Liver (tissue), 3 donors: ENCODE measurements at regions not wholly inside any gene's neighbourhood (a gene's known extent, or its start where the extent isn't known, plus 50 kb on each side); places are given as distances from the start of the nearest gene placed in this dataset.

ENCODE experiments used
- ATF3 ChIP-seq: IDR thresholded peaks from 2 replicates; pipeline ENCODE4 v1.6.1; 2016; ENCODE audit warnings: antibody characterized with exemption
- EGR1 ChIP-seq, 2 donors: IDR thresholded peaks; 2 replicates each; pipeline ENCODE4 v1.6.1; 2016 to 2018; ENCODE audit warnings: antibody characterized with exemption in 2 of 2, low read depth in 2 of 2
- FOXA1 ChIP-seq: IDR thresholded peaks from 2 replicates; pipeline ENCODE4 v1.6.1; 2016; ENCODE audit warnings: antibody characterized with exemption
- FOXA2 ChIP-seq: IDR thresholded peaks from 2 replicates; pipeline ENCODE4 v1.6.1; 2016; ENCODE audit warnings: antibody characterized with exemption
- RAD21 ChIP-seq, 2 donors: IDR thresholded peaks; 2 replicates each; pipeline ENCODE4 v1.6.1; 2016; ENCODE audit warnings: antibody characterized with exemption in 2 of 2, mild to moderate bottlenecking in 2 of 2
- REST ChIP-seq: IDR thresholded peaks from 2 replicates; pipeline ENCODE4 v1.6.1; 2016; ENCODE audit warnings: antibody characterized with exemption, mild to moderate bottlenecking
- SP1 ChIP-seq: IDR thresholded peaks from 2 replicates; pipeline ENCODE4 v1.6.1; 2018; ENCODE audit warnings: antibody characterized with exemption, mild to moderate bottlenecking
- TAF1 ChIP-seq: conservative IDR thresholded peaks from 2 replicates; pipeline ENCODE4 v1.6.1; 2016; ENCODE audit warnings: antibody characterized with exemption, mild to moderate bottlenecking
- YY1 ChIP-seq: IDR thresholded peaks from 2 replicates; pipeline ENCODE4 v1.6.1; 2016; ENCODE audit warnings: antibody characterized with exemption, mild to moderate bottlenecking
- TF ChIP-seq, protein P1 (sequence below): fragments of 150-350 bp; IDR thresholded peaks from 2 replicates; pipeline ENCODE4 v1.5.1; 2017; ENCODE audit warnings: improper control_type of control experiment, low read depth, low read length; ENCODE audit not compliant: missing input control
- donor health status: healthy.
- donor health status: healthy.

- TF ChIP-seq, protein P1, sequence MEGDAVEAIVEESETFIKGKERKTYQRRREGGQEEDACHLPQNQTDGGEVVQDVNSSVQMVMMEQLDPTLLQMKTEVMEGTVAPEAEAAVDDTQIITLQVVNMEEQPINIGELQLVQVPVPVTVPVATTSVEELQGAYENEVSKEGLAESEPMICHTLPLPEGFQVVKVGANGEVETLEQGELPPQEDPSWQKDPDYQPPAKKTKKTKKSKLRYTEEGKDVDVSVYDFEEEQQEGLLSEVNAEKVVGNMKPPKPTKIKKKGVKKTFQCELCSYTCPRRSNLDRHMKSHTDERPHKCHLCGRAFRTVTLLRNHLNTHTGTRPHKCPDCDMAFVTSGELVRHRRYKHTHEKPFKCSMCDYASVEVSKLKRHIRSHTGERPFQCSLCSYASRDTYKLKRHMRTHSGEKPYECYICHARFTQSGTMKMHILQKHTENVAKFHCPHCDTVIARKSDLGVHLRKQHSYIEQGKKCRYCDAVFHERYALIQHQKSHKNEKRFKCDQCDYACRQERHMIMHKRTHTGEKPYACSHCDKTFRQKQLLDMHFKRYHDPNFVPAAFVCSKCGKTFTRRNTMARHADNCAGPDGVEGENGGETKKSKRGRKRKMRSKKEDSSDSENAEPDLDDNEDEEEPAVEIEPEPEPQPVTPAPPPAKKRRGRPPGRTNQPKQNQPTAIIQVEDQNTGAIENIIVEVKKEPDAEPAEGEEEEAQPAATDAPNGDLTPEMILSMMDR, result no peak
- TF ChIP-seq FOXA1 (no peak), SP1 (no peak), RAD21 (IDR thresholded peaks at IDR 0.05) (no peak), YY1 (no peak), REST (no peak), TAF1 (no peak), EGR1 (IDR thresholded peaks at IDR 0.05; ENCODE audit: low read depth in 2 of 2) (no peak), FOXA2 (no peak), ATF3 (no peak)
These were observed 61.9 kb upstream of the CYP2D6 start for GRCh38 chr22:42192547-42192946.
